Caki2 (cell line): ENCODE measurements at regions not wholly inside any gene's neighbourhood (a gene's known extent, or its start where the extent isn't known, plus 50 kb on each side); places are given as distances from the start of the nearest gene placed in this dataset.
A peak's percentile ranks its signal among the peaks of the same experiment; 100 is the strongest.
"Not testable (repeated sequence)": the region's sequence is repeated elsewhere in the genome, so short reads cannot be mapped to it uniquely, and the experiment has no call there.

Source experiments
- DNase-seq: peaks from one replicate; pipeline ENCODE4 v3.0.0-alpha.2; 2015; ENCODE audit warnings: low read depth
- in situ Hi-C: cut with HindIII; loops from 2 replicates; pipeline ENCODE4 v1.10.0; 2016; ENCODE audit warnings: low sequenced_read_pairs, low pct_unique_long_range_greater_than_20kb, mixed read lengths

DNA sequence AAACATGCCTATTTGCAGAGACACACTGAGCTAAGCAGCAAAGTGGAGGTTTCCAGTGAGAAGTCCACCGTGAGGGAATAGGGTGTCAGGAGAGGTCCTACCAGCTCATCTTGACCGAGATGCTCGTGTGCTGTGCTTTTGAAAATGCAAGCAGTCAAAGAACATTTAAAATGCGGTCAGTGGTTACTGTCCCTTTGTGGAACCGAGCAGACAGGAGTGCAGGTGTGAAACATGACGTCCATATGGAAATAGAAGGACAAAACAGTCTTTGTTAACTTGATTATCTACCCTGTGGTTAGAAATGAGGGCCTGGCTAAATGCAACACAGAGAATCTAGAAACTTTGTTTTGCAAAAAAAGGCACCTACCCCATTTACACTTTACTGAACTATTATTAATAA lies 473.3 kb downstream of the SPATA31A6 start:
- DNase-seq, in situ Hi-C loops: not testable (repeated sequence)

GRCh38 chr9:42657496-42657895 lies 474.0 kb downstream of the SPATA31A6 start:
- in situ Hi-C loops, DNase-seq: not testable (repeated sequence)

DNA sequence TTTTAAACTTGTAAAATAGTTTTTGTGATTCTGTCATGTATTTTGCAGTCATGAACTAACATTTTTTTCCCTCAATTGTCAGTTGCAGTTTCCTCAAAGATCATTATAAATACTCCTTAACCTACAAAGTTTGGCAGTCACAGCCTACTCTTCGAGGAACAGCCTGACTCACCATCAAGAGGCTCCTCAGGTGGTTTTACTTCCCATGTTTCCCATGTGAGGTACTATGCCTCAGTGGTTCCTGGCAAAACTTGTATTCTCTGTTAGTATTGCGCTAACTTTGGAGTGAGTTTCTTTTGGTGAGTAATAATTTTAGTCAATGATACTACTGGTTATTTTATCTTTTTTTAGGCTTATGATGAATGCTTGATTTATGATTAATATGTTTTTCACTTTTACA lies 513.7 kb downstream of the SPATA31A6 start:
- DNase-seq, in situ Hi-C loops: not testable (repeated sequence)

GRCh38 chr9:42702890-42703289 lies 519.4 kb downstream of the SPATA31A6 start:
- DNase-seq, in situ Hi-C loops: not testable (repeated sequence)

- in situ Hi-C loops, DNase-seq: not testable (repeated sequence)
These were observed 541.7 kb downstream of the SPATA31A6 start for GRCh38 chr9:42724841-42725835.

- peak; percentile 84 for DNase-seq
- in situ Hi-C loops: not testable (repeated sequence)
These were observed 559.8 kb downstream of the SPATA31A6 start for GRCh38 chr9:42743030-42743814.

GRCh38 chr9:42757251-42757650 lies 573.8 kb downstream of the SPATA31A6 start:
- not testable (repeated sequence) for DNase-seq

GRCh38 chr9:42759320-42759719 lies 575.9 kb downstream of the SPATA31A6 start:
- in situ Hi-C loops, DNase-seq: not testable (repeated sequence)

More at GRCh38 chr9:42757251-42757650, 573.8 kb downstream of the SPATA31A6 start:
- in situ Hi-C loops: not testable (repeated sequence)

DNA sequence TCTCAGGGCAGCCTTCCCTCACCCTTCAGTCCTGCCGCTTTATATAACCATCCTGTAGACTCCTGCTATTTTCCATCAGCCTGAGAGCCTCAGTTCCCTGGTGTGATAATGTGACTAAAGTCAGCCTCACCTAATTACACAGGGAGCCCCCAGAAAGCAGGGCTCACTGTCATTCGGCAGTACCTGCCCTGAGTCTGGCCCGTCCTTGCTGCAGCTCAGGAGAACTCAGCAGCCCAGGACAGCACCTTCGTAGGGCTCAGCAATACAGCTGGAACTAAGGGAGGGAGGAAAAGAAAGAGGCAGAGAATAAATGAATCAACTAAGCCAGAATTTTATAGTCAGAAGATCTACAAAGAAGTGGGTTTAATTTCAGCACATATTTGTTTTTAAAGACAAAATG lies 598.7 kb downstream of the SPATA31A6 start:
- not testable (repeated sequence) for DNase-seq

DNA sequence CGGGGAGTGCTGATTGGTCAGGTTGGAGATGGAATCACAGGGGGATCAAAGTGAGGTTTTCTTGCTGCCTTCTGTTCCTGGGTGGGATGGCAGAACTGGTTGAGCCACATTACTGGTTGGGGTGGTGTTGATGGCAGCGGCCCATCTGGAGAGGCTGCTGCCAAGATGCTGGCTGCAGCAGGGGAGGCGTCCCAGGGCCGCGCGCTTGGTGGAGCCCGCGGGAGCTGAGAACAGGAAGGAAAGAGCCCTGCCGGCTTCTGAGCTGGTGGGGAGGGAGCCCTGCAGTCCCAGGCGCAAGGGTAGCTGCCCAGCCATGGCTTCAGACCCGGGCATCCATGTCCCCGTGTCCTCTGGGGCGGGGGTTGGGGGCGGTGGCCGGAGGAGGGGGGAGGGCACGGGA lies 609.3 kb downstream of the SPATA31A6 start:
- in situ Hi-C loops, DNase-seq: not testable (repeated sequence)

More for the DNA sequence above, 598.7 kb downstream of the SPATA31A6 start:
- in situ Hi-C loops: not testable (repeated sequence)

DNA sequence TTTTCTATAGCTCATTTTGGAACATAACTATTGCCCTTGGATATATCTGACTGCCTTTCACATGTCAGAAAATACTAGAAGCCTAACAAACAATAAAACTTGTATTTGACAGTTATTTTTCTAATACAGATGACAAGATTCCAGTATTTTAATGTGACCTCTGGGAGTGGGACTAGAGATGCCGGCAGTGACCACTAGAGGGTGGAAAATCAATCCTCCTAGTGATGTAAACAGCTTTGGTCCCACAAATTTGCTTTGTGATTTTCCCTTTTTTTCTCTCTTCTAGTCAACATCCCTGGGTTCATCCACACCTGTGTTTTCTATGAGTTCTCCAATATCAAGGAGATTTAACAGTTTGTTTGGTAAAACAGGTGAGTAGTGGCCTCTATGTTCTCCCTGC lies 615.1 kb downstream of the SPATA31A6 start:
- in situ Hi-C loops: not testable (repeated sequence)

GRCh38 chr9:42802716-42803115 lies 619.3 kb downstream of the SPATA31A6 start:
- in situ Hi-C loops, DNase-seq: not testable (repeated sequence)

More for the DNA sequence above, 615.1 kb downstream of the SPATA31A6 start:
- not testable (repeated sequence) for DNase-seq

DNA sequence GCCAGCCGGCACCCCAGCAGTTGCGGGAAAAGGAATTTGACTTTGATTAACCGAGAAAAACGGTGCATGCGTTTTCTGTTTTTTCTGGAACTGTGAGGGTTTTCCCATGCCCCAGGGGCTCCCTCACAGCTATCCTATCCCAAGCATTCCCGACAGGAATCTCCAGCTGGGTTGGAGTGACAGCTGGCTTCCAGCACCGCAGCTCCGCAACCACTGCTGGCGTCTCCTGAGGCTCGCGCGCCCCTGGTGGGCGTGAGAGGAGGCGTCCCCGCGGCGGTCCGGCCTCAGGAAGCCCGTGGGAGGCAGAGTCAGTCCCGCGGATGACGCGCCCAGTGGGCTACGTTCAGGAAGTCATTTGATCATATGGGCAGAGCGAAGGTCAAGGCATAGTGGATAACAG lies 623.2 kb downstream of the SPATA31A6 start:
- DNase-seq, in situ Hi-C loops: not testable (repeated sequence)

DNA sequence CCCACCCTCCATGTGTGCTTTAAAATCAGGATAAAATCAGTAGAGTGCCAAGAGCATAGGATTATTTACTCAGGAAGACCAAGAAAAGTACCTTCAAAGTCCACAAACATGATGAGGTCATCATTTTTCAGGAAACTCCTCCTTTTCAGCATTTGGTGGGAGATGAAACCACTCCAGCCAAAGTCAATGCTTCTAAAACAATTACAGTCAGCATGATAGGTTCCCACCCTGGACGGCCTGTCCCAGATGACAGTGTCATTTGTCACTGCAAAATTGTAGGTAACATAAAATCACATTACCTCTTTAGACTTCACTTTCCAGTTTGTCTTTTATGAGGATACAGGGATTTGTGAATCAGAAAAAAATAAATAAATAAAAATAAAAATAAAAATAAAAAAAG lies 638.0 kb downstream of the SPATA31A6 start:
- in situ Hi-C loops, DNase-seq: not testable (repeated sequence)

DNA sequence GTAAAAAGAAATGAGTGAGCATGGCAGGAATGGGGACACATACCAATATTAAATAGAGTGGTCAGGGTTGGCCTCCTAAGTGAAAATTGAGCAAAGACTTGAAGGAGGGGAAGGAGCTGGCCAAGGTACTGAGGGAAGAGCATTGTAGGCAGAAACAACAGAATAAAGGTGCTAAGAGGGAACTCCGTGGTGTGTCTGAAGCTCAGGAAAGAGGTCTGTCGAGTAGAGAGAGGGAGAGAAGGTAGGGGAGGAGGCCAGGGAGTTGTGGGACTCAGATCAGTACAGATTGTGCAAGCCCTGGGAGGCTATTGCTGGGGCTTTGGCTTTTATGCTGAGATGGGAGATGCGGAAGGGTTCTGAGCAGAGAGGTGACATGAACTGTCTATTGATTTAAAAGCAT lies 664.7 kb downstream of the SPATA31A6 start:
- in situ Hi-C loops, DNase-seq: not testable (repeated sequence)

DNA sequence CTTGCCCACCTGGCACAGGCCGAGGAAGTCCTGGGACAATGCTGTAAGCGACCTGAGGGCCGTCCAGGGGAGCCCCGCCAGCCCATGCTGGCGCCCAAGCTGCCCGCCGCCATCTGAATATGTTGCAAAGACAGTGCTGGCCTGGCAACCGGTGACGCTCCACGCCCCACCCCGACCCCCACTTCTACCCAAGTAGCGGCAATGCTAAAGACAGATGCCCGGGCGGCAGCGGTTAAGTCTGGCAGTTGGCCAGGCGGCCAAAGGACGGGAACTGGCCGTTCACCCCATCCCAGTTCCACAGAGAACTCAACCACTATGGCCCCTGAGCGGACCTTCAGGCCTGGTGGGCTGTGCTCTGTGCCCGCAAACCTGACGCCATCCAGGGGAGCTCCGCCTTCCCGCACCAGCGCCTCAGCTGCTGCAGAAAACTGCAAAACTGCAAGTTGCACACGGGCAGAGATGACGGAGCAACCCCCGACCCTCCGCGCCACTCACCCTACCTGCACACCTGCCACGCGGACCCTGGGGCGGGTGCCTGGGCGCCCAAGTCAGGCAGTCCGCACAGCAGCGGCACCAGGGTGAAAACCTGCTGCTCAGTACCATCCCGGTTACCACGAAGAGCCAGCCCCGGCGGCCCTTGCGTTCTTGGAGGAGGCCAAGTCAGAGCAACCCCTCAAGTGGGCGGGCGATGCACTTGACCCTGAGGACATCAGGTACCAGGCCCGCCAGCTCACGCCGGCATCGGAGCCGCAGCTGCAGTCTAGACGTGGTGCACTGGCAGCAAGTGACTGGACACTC lies 667.6 kb downstream of the SPATA31A6 start:
- DNase-seq, in situ Hi-C loops: not testable (repeated sequence)

GRCh38 chr9:42851701-42852100 lies 668.2 kb downstream of the SPATA31A6 start:
- in situ Hi-C loops, DNase-seq: not testable (repeated sequence)
